Suprapubic skin (tissue), 4 donors: ENCODE measurements at regions not wholly inside any gene's neighbourhood (a gene's known extent, or its start where the extent isn't known, plus 50 kb on each side); places are given as distances from the start of the nearest gene placed in this dataset.

Experiments
- POLR2A ChIP-seq, 2 donors: fragments of 450-650 bp; IDR thresholded peaks; one replicate each; pipeline ENCODE4 v1.6.1; 2017; ENCODE audit warnings: antibody characterized with exemption in 2 of 2, mild to moderate bottlenecking in 2 of 2, moderate library complexity in 2 of 2
- POLR2AphosphoS5 ChIP-seq, 3 donors: sonication (generic); formaldehyde crosslinking; IDR thresholded peaks; one replicate each; pipeline ENCODE4 v1.6.1; 2017; ENCODE audit warnings: antibody characterized with exemption in 3 of 3

DNA sequence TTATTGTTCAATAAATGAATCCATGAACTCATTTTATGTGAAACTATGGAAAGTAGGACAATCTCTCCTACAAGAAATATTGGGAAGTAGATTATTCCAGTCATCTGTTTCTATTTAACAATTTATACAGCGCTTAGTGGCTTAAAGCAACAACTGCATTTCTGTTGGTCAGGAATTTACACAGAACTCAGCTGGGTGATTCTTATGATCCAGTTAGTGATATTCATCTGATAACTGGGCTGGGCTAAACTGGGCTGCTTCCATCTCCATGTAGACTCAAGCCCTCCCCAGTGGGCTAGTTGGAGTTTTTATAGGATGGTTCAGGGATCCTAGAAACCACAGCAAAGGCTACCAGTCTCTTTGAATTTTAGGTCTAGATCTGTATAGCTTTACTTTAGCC, 497.9 kb upstream of the NEGR1 start:
- TF ChIP-seq POLR2A (IDR thresholded peaks at IDR 0.05) (no peak), POLR2AphosphoS5 (IDR thresholded peaks at IDR 0.05) (no peak)
